ENCODE measurements at regions not wholly inside any gene's neighbourhood (a gene's known extent, or its start where the extent isn't known, plus 50 kb on each side); places are given as distances from the start of the nearest gene placed in this dataset.
A peak's percentile ranks its signal among the peaks of the same experiment; 100 is the strongest.

DNA sequence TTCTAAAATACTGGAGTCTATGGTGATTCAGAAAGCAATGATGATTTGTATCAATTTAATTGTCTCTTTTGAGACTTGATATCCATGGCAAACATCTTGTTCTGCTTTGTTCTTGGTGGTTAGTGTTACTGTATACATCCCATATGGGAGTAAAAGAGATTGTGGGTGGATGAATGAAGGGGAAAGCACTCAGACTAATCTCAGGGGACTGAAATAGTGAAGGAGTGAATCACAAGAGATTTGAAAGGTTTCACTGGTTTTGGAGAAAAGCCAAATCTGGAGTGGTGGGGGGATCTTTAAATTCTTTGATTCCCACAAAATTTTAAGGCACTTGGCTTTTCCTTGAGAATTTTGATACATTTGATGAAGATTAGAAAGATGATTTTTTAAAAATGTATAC is 369.4 kb downstream of the INHBA start:
- DNase-seq (ENCODE audit: low read depth, low spot score) = no peak
- Histone ChIP-seq H3K9me3 (ENCODE audit: control insufficient read depth, insufficient read depth, low read length) (no peaks in the 10 kb centered on the region), H3K36me3 (ENCODE audit: control insufficient read depth, insufficient read depth, low read length) (no peaks in the 10 kb centered on the region)

DNA sequence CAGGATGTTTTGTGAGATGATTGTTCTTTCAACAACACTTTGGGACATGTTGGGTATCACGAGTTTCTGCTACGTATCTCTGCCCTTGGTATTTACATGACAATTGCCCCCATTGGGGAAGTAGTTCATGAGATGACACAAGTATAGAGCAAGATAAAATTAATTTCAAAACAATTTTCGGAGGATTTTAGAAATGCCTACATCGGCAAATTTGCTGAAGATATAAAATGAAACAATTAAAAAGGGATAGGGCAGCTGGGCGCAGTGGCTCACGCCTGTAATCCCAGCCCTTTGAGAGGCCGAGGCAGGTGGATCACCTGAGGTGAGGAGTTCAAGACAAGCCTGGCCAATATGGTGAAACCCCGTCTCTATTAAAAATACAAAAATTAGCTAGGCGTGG is 371.7 kb downstream of the INHBA start:
- Histone ChIP-seq H3K27me3 (ENCODE audit: control insufficient read depth, insufficient read depth, low read length) (no peaks in the 10 kb centered on the region), H3K4me1 (ENCODE audit: control insufficient read depth, insufficient read depth, low read length) (no peaks in the 10 kb centered on the region), H3K9me3 (ENCODE audit: control insufficient read depth, insufficient read depth, low read length) (no peaks in the 10 kb centered on the region), H3K27ac (ENCODE audit: low read length) (no peak overlapping the region), H3K4me3 (ENCODE audit: low read length) (no peak overlapping the region), H3K36me3 (ENCODE audit: control insufficient read depth, insufficient read depth, low read length) (no peaks in the 10 kb centered on the region)
- no CpG with 5 or more reads among the region's 9 CpGs for WGBS (ENCODE audit: insufficient coverage, insufficient read length)
- DNase-seq (ENCODE audit: low read depth, low spot score) = no peak

More for the DNA sequence above, 369.4 kb downstream of the INHBA start:
- Histone ChIP-seq H3K4me1 (ENCODE audit: control insufficient read depth, insufficient read depth, low read length) (no peaks in the 10 kb centered on the region), H3K4me3 (ENCODE audit: low read length) (no peak overlapping the region), H3K27me3 (ENCODE audit: control insufficient read depth, insufficient read depth, low read length) (no peaks in the 10 kb centered on the region), H3K27ac (ENCODE audit: low read length) (no peak overlapping the region)

- H3K4me1 ChIP-seq (ENCODE audit: control insufficient read depth, insufficient read depth, low read length) = no peaks in the 10 kb centered on the region
- no CpG with 5 or more reads among the region's 3 CpGs for WGBS (ENCODE audit: insufficient coverage, insufficient read length)
- H3K27me3 ChIP-seq (ENCODE audit: control insufficient read depth, insufficient read depth, low read length) = no peaks in the 10 kb centered on the region
These were observed 374.3 kb downstream of the INHBA start for GRCh38 chr7:41328544-41328943.

DNA sequence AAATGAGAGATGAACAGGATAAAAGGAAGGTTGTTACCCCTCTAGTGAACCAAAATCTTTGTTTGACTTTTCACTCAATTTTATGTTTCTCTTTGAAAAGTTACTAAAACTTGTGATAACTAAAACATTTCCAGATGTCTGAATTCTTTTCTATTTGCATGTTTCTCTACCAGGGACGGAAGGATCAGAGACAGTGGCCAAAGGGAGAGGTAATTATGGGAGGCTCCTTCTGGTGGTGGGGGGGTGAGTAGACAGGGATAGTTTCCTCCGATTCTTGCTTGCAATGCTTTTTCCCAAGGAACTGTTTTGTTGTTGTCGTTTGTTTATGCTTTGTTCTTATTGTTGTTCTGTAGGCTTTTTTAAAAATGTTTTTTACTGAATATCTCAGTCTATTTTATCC is 374.8 kb downstream of the INHBA start:
- Histone ChIP-seq H3K27ac (ENCODE audit: low read length) (no peak overlapping the region), H3K4me3 (ENCODE audit: low read length) (no peak overlapping the region), H3K4me1 (ENCODE audit: control insufficient read depth, insufficient read depth, low read length) (no peaks in the 10 kb centered on the region), H3K9me3 (ENCODE audit: control insufficient read depth, insufficient read depth, low read length) (no peaks in the 10 kb centered on the region), H3K36me3 (ENCODE audit: control insufficient read depth, insufficient read depth, low read length) (no peaks in the 10 kb centered on the region), H3K27me3 (ENCODE audit: control insufficient read depth, insufficient read depth, low read length) (no peaks in the 10 kb centered on the region)
- no peak for DNase-seq (ENCODE audit: low read depth, low spot score)
- WGBS (ENCODE audit: insufficient coverage, insufficient read length) = no CpG with 5 or more reads among the region's 3 CpGs

More at GRCh38 chr7:41328544-41328943, 374.3 kb downstream of the INHBA start:
- Histone ChIP-seq H3K4me3 (ENCODE audit: low read length) (no peak overlapping the region), H3K27ac (ENCODE audit: low read length) (no peak overlapping the region), H3K36me3 (ENCODE audit: control insufficient read depth, insufficient read depth, low read length) (no peaks in the 10 kb centered on the region), H3K9me3 (ENCODE audit: control insufficient read depth, insufficient read depth, low read length) (no peaks in the 10 kb centered on the region)
- DNase-seq (ENCODE audit: low read depth, low spot score) = no peak

DNA sequence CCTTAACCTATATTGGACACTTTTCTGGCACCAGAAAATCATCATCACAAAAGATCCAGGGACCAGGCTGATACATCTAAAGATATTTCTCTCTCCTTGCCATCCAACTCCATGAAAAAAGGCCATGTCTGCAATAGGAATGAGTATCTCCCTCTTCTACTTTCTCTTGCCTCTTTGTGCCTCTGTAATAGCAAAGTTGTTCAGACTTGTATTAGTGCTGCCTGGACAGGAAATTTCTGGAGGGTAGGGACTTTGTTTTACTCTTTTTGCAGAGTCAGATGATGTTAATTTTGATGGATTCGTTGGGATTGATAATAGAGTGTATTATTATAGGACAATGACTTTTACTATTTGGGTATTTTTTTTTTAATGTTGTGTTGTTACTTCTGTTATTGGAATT is 376.3 kb downstream of the INHBA start:
- no peaks in the 10 kb centered on the region for H3K36me3 ChIP-seq (ENCODE audit: control insufficient read depth, insufficient read depth, low read length)
- no peak overlapping the region for H3K4me3 ChIP-seq (ENCODE audit: low read length)
- H3K27ac ChIP-seq (ENCODE audit: low read length) = no peak overlapping the region
- DNase-seq (ENCODE audit: low read depth, low spot score) = no peak
- no peaks in the 10 kb centered on the region for H3K4me1 ChIP-seq (ENCODE audit: control insufficient read depth, insufficient read depth, low read length)
- no peaks in the 10 kb centered on the region for H3K9me3 ChIP-seq (ENCODE audit: control insufficient read depth, insufficient read depth, low read length)
- no peaks in the 10 kb centered on the region for H3K27me3 ChIP-seq (ENCODE audit: control insufficient read depth, insufficient read depth, low read length)
- WGBS (ENCODE audit: insufficient coverage, insufficient read length) = 100% methylated on average over 1 of the region's 1 CpG

DNA sequence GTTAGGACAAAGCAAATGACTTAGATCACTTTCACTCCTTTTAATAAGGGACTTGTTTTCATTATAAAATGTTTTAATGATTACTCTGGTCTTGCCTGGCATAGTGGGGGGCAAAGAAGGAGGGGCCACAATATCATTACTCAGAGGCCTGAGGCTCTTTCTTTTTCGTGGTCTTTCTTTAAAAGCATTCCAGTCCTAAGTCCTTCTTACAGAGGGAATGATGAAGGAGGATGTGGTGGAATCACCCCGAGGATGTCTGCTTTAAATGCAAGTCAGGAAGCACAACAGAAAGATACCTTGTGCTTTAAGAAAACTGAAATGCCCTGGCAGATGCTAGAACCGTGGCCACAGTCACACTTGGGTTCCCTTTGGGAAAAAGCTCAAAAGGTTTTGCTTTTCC is 379.1 kb downstream of the INHBA start:
- no peak overlapping the region for H3K27ac ChIP-seq (ENCODE audit: low read length)
- H3K36me3 ChIP-seq (ENCODE audit: control insufficient read depth, insufficient read depth, low read length) = no peaks in the 10 kb centered on the region

DNA sequence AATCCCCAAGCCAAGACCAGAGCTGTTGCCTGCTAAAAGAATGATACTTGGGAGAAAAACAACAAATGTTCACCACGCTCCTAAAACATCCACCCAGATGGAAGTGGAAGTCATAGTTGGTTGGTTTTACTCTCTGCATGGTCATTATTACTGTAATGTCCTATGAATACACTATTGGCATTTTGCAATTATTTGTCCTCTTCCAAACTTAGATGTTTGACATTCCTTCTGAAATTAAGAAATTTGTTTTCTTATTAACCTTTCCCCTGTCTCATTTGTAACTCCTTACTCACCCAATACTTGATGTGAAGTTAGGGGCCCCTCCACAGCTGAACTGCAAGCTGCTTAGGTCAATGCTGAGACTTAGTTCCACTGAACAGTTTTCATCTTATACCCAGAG is 383.3 kb downstream of the INHBA start:
- DNase-seq (ENCODE audit: low read depth, low spot score) = no peak
- no peaks in the 10 kb centered on the region for H3K9me3 ChIP-seq (ENCODE audit: control insufficient read depth, insufficient read depth, low read length)
- H3K27ac ChIP-seq (ENCODE audit: low read length) = no peak overlapping the region
- H3K36me3 ChIP-seq (ENCODE audit: control insufficient read depth, insufficient read depth, low read length) = no peaks in the 10 kb centered on the region
- H3K27me3 ChIP-seq (ENCODE audit: control insufficient read depth, insufficient read depth, low read length) = no peaks in the 10 kb centered on the region
- no peak overlapping the region for H3K4me3 ChIP-seq (ENCODE audit: low read length)
- WGBS (ENCODE audit: insufficient coverage, insufficient read length) = no CpG with 5 or more reads among the region's 1 CpG
- H3K4me1 ChIP-seq (ENCODE audit: control insufficient read depth, insufficient read depth, low read length) = no peaks in the 10 kb centered on the region

More for the DNA sequence above, 379.1 kb downstream of the INHBA start:
- Histone ChIP-seq H3K27me3 (ENCODE audit: control insufficient read depth, insufficient read depth, low read length) (no peaks in the 10 kb centered on the region), H3K4me1 (ENCODE audit: control insufficient read depth, insufficient read depth, low read length) (no peaks in the 10 kb centered on the region), H3K4me3 (ENCODE audit: low read length) (no peak overlapping the region), H3K9me3 (ENCODE audit: control insufficient read depth, insufficient read depth, low read length) (no peaks in the 10 kb centered on the region)
- WGBS (ENCODE audit: insufficient coverage, insufficient read length) = no CpG with 5 or more reads among the region's 3 CpGs
- DNase-seq (ENCODE audit: low read depth, low spot score) = no peak

DNA sequence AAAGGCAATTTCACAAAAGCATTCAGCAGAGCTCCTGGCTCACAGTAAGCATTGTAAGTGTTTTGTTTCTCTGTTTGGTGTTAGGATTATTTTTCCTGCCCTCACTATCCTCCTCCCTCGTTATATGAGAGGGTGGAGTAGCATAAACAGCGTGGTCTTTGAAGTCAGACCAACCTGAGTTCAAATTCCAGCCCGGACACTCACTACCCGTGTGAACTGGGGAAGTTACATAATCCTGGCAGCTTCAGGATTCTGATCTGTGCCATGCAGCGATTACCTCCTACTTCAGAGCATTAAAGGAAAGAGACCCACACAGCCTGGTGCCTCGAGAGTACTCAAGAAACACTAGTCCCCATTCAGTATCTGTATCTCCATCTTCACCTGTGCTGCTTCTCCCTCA is 386.5 kb downstream of the INHBA start:
- Histone ChIP-seq H3K4me1 (ENCODE audit: control insufficient read depth, insufficient read depth, low read length) (0 out of 2 replicates have a peak, but pooled peaks cover 2% of the 10 kb centered on the region), H3K9me3 (ENCODE audit: control insufficient read depth, insufficient read depth, low read length) (no peaks in the 10 kb centered on the region), H3K27ac (ENCODE audit: low read length) (no peak overlapping the region), H3K27me3 (ENCODE audit: control insufficient read depth, insufficient read depth, low read length) (no peaks in the 10 kb centered on the region), H3K4me3 (ENCODE audit: low read length) (no peak overlapping the region), H3K36me3 (ENCODE audit: control insufficient read depth, insufficient read depth, low read length) (no peaks in the 10 kb centered on the region)
- WGBS (ENCODE audit: insufficient coverage, insufficient read length) = no CpG with 5 or more reads among the region's 6 CpGs
- no peak for DNase-seq (ENCODE audit: low read depth, low spot score)

- 0 out of 2 replicates have a peak, but pooled peaks cover 2% of the 10 kb centered on the region for H3K4me1 ChIP-seq (ENCODE audit: control insufficient read depth, insufficient read depth, low read length)
- no peaks in the 10 kb centered on the region for H3K27me3 ChIP-seq (ENCODE audit: control insufficient read depth, insufficient read depth, low read length)
- no peaks in the 10 kb centered on the region for H3K36me3 ChIP-seq (ENCODE audit: control insufficient read depth, insufficient read depth, low read length)
- no peaks in the 10 kb centered on the region for H3K9me3 ChIP-seq (ENCODE audit: control insufficient read depth, insufficient read depth, low read length)
- no CpG with 5 or more reads among the region's 4 CpGs for WGBS (ENCODE audit: insufficient coverage, insufficient read length)
- DNase-seq (ENCODE audit: low read depth, low spot score) = peak; percentile 37
- no peak overlapping the region for H3K27ac ChIP-seq (ENCODE audit: low read length)
- no peak overlapping the region for H3K4me3 ChIP-seq (ENCODE audit: low read length)
These were observed 387.1 kb downstream of the INHBA start for GRCh38 chr7:41315764-41316163.

DNA sequence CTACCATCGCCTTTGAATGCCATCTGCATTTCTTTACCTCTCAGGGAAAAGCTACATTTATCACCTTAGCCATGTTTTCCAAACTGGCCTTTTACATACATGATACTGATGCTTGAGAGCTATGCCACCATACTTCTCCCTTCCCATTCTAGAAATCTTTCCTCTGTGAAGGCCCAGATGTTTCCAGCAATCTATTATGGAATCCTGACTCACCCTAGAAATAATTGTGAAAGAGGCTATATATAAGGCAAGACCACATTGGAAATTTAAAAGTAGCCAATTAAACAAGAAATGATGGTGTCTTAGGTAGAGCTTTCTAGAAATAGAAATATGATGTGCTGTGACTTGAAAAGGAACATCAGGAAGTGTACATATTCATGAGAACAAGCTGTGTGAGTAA is 389.7 kb downstream of the INHBA start:
- no peaks in the 10 kb centered on the region for H3K36me3 ChIP-seq (ENCODE audit: control insufficient read depth, insufficient read depth, low read length)
- H3K4me1 ChIP-seq (ENCODE audit: control insufficient read depth, insufficient read depth, low read length) = 0 out of 2 replicates have a peak, but pooled peaks cover 2% of the 10 kb centered on the region
- no peak overlapping the region for H3K4me3 ChIP-seq (ENCODE audit: low read length)
- no peak overlapping the region for H3K27ac ChIP-seq (ENCODE audit: low read length)
- WGBS (ENCODE audit: insufficient coverage, insufficient read length) = no CpG with 5 or more reads among the region's 1 CpG
- H3K9me3 ChIP-seq (ENCODE audit: control insufficient read depth, insufficient read depth, low read length) = no peaks in the 10 kb centered on the region
- no peak for DNase-seq (ENCODE audit: low read depth, low spot score)
- no peaks in the 10 kb centered on the region for H3K27me3 ChIP-seq (ENCODE audit: control insufficient read depth, insufficient read depth, low read length)

- H3K4me1 ChIP-seq (ENCODE audit: control insufficient read depth, insufficient read depth, low read length) = 0 out of 2 replicates have a peak, but pooled peaks cover 2% of the 10 kb centered on the region
- WGBS (ENCODE audit: insufficient coverage, insufficient read length) = no CpG with 5 or more reads among the region's 6 CpGs
These were observed 390.7 kb downstream of the INHBA start for GRCh38 chr7:41312235-41312634.

More at GRCh38 chr7:41312235-41312634, 390.7 kb downstream of the INHBA start:
- H3K27ac ChIP-seq (ENCODE audit: low read length) = no peak overlapping the region
- no peaks in the 10 kb centered on the region for H3K36me3 ChIP-seq (ENCODE audit: control insufficient read depth, insufficient read depth, low read length)
- no peak for DNase-seq (ENCODE audit: low read depth, low spot score)
- no peak overlapping the region for H3K4me3 ChIP-seq (ENCODE audit: low read length)
- no peaks in the 10 kb centered on the region for H3K9me3 ChIP-seq (ENCODE audit: control insufficient read depth, insufficient read depth, low read length)
- no peaks in the 10 kb centered on the region for H3K27me3 ChIP-seq (ENCODE audit: control insufficient read depth, insufficient read depth, low read length)

Data from iPS DF 6.9 (cell line).